Trophoblast cell (in vitro differentiated cells and primary cell): ENCODE measurements at regions not wholly inside any gene's neighbourhood (a gene's known extent, or its start where the extent isn't known, plus 50 kb on each side); places are given as distances from the start of the nearest gene placed in this dataset.

Experiments
- DNase-seq, 2 donors: peaks; one replicate each; pipeline ENCODE4 v3.0.0-alpha.2; 2016
- H2AFZ ChIP-seq: 2 replicates; pipeline ENCODE4 v1.6.1; 2013; ENCODE audit warnings: low read length, moderate library complexity, mild to moderate bottlenecking; ENCODE audit not compliant: insufficient read depth, poor library complexity
- H2AK5ac ChIP-seq: 2 replicates; pipeline ENCODE4 v1.6.1; 2013; ENCODE audit warnings: mild to moderate bottlenecking, low read length
- H2BK120ac ChIP-seq: 2 replicates; pipeline ENCODE4 v1.6.1; 2013; ENCODE audit warnings: low read length, mild to moderate bottlenecking, moderate library complexity; ENCODE audit not compliant: insufficient read depth, poor library complexity
- H2BK12ac ChIP-seq: 2 replicates; pipeline ENCODE4 v1.6.1; 2013; ENCODE audit warnings: mild to moderate bottlenecking, low read length, moderate library complexity
- H2BK5ac ChIP-seq: 2 replicates; pipeline ENCODE4 v1.6.1; 2013; ENCODE audit warnings: low read length, low read depth, moderate library complexity, mild to moderate bottlenecking; ENCODE audit not compliant: poor library complexity
- H3K14ac ChIP-seq: 2 replicates; pipeline ENCODE4 v1.6.1; 2013; ENCODE audit warnings: mild to moderate bottlenecking, low read length
- H3K18ac ChIP-seq: 2 replicates; pipeline ENCODE4 v1.6.1; 2013; ENCODE audit warnings: mild to moderate bottlenecking, low read length
- H3K23ac ChIP-seq: 2 replicates; pipeline ENCODE4 v1.6.1; 2013; ENCODE audit warnings: low read length
- H3K27ac ChIP-seq: 2 replicates; pipeline ENCODE4 v1.5.1; 2013; ENCODE audit warnings: low read depth, mild to moderate bottlenecking, inconsistent platforms, low read length, moderate library complexity
- H3K27me3 ChIP-seq: 2 replicates; pipeline ENCODE4 v1.6.1; 2013; ENCODE audit warnings: inconsistent platforms, mild to moderate bottlenecking, low read length, moderate library complexity; ENCODE audit not compliant: insufficient read depth
- H3K36me3 ChIP-seq, 2 experiments: 1 replicate in 1 of 2; 2 replicates in 1 of 2; pipeline ENCODE4 v1.6.1; 2013; ENCODE audit warnings: low read length in 2 of 2, mild to moderate bottlenecking in 2 of 2, moderate library complexity in 1 of 2; ENCODE audit not compliant: insufficient read depth in 2 of 2, control insufficient read depth in 1 of 2
- H3K4ac ChIP-seq: 2 replicates; pipeline ENCODE4 v1.6.1; 2013; ENCODE audit warnings: low read depth, mild to moderate bottlenecking, low read length, moderate library complexity
- H3K4me1 ChIP-seq, 2 experiments: 1 replicate in 1 of 2; 2 replicates in 1 of 2; pipeline ENCODE4 v1.6.1; 2013; ENCODE audit warnings: low read length in 2 of 2, mild to moderate bottlenecking in 2 of 2, moderate library complexity in 1 of 2; ENCODE audit not compliant: insufficient read depth in 2 of 2, control insufficient read depth in 1 of 2
- H3K4me2 ChIP-seq: 2 replicates; pipeline ENCODE4 v1.6.1; 2013; ENCODE audit warnings: inconsistent platforms, mild to moderate bottlenecking, low read length, moderate library complexity
- H3K4me3 ChIP-seq: 2 replicates; pipeline ENCODE4 v1.5.1; 2013; ENCODE audit warnings: mild to moderate bottlenecking, low read depth, low read length, inconsistent platforms
- H3K79me1 ChIP-seq: one replicate; pipeline ENCODE4 v1.6.1; 2013; ENCODE audit warnings: low read length
- H3K79me2 ChIP-seq: 2 replicates; pipeline ENCODE4 v1.6.1; 2013; ENCODE audit warnings: low read length, mild to moderate bottlenecking; ENCODE audit not compliant: control insufficient read depth, insufficient read depth, poor library complexity
- H3K9ac ChIP-seq: 2 replicates; pipeline ENCODE4 v1.6.1; 2013; ENCODE audit warnings: mild to moderate bottlenecking, low read length
- H3K9me3 ChIP-seq: 2 replicates; pipeline ENCODE4 v1.6.1; 2013; ENCODE audit warnings: low read depth, mild to moderate bottlenecking, control low read depth, inconsistent platforms, low read length; ENCODE audit not compliant: insufficient read depth
- H4K12ac ChIP-seq: 2 replicates; pipeline ENCODE4 v1.6.1; 2013; ENCODE audit warnings: low read depth, mild to moderate bottlenecking, low read length, moderate library complexity
- H4K8ac ChIP-seq: 2 replicates; pipeline ENCODE4 v1.6.1; 2013; ENCODE audit warnings: low read depth, mild to moderate bottlenecking, low read length, moderate library complexity
- H4K91ac ChIP-seq: one replicate; pipeline ENCODE4 v1.6.1; 2013; ENCODE audit warnings: low read depth, mild to moderate bottlenecking, low read length, moderate library complexity
- WGBS: extraction: QIAGEN DNeasy Blood & Tissue Kit; methylation state at CpG from one replicate; pipeline ENCODE4 v1.1.7; 2013; ENCODE audit warnings: missing lambda C conversion rate; ENCODE audit not compliant: insufficient read length, insufficient coverage; ENCODE audit errors: extremely low coverage; 5-methylcytosine and 5-hydroxymethylcytosine counted together

- H3K14ac ChIP-seq = no peak overlapping the region
- no peak for DNase-seq
- H3K27ac ChIP-seq = no peak overlapping the region
- no peaks in the 10 kb centered on the region for H3K9me3 ChIP-seq
- H3K18ac ChIP-seq = no peak overlapping the region
- no peaks in the 10 kb centered on the region for H3K4me1 ChIP-seq
- no peaks in the 10 kb centered on the region for H3K36me3 ChIP-seq
- H4K8ac ChIP-seq = no peak overlapping the region
- H2AK5ac ChIP-seq = no peak overlapping the region
- no peak overlapping the region for H4K91ac ChIP-seq
- H3K4ac ChIP-seq = no peak overlapping the region
- H3K4me2 ChIP-seq = no peak overlapping the region
- H3K23ac ChIP-seq = no peak overlapping the region
- no peak overlapping the region for H2BK120ac ChIP-seq
- no peaks in the 10 kb centered on the region for H3K79me1 ChIP-seq
- no peak overlapping the region for H2BK5ac ChIP-seq
- no peak overlapping the region for H4K12ac ChIP-seq
- H3K27me3 ChIP-seq = no peaks in the 10 kb centered on the region
- no peak overlapping the region for H2BK12ac ChIP-seq
- H3K79me2 ChIP-seq = no peaks in the 10 kb centered on the region
- no peak overlapping the region for H2AFZ ChIP-seq
- H3K9ac ChIP-seq = no peak overlapping the region
- H3K4me3 ChIP-seq = no peak overlapping the region
These were observed 2365.6 kb downstream of the ARAP2 start for GRCh38 chr4:33878710-33879109.

GRCh38 chr4:33881176-33881575 is 2363.1 kb downstream of the ARAP2 start:
- Histone ChIP-seq H3K18ac (no peak overlapping the region), H3K4me3 (no peak overlapping the region), H3K79me2 (no peaks in the 10 kb centered on the region), H4K91ac (no peak overlapping the region), H3K79me1 (no peaks in the 10 kb centered on the region), H3K14ac (no peak overlapping the region), H2BK120ac (no peak overlapping the region), H3K4ac (no peak overlapping the region), H3K4me2 (no peak overlapping the region), H4K12ac (no peak overlapping the region), H4K8ac (no peak overlapping the region), H2BK5ac (no peak overlapping the region), H3K4me1 (no peaks in the 10 kb centered on the region), H3K27me3 (no peaks in the 10 kb centered on the region), H3K23ac (no peak overlapping the region), H3K9me3 (no peaks in the 10 kb centered on the region), H3K9ac (no peak overlapping the region), H2BK12ac (no peak overlapping the region), H2AFZ (no peak overlapping the region), H3K36me3 (no peaks in the 10 kb centered on the region), H2AK5ac (no peak overlapping the region), H3K27ac (no peak overlapping the region)
- no peak for DNase-seq
- no CpG with 5 or more reads among the region's 1 CpG for WGBS

- Histone ChIP-seq H3K36me3 (no peaks in the 10 kb centered on the region), H4K12ac (no peak overlapping the region), H3K4me3 (no peak overlapping the region), H3K9me3 (no peaks in the 10 kb centered on the region), H2AK5ac (no peak overlapping the region), H3K9ac (no peak overlapping the region), H3K79me1 (no peaks in the 10 kb centered on the region), H2BK5ac (no peak overlapping the region), H4K91ac (no peak overlapping the region), H3K27ac (no peak overlapping the region), H3K4me2 (no peak overlapping the region), H2BK12ac (no peak overlapping the region), H3K23ac (no peak overlapping the region), H2BK120ac (no peak overlapping the region), H3K4ac (no peak overlapping the region), H3K4me1 (no peaks in the 10 kb centered on the region), H3K14ac (no peak overlapping the region), H2AFZ (no peak overlapping the region), H3K79me2 (no peaks in the 10 kb centered on the region), H4K8ac (no peak overlapping the region), H3K18ac (no peak overlapping the region), H3K27me3 (no peaks in the 10 kb centered on the region)
- no peak for DNase-seq
- no CpG with 5 or more reads among the region's 4 CpGs for WGBS
These were observed 2361.9 kb downstream of the ARAP2 start for GRCh38 chr4:33882246-33882990.

- no peak for DNase-seq
- no peak overlapping the region for H3K4ac ChIP-seq
- H3K18ac ChIP-seq = no peak overlapping the region
- H4K8ac ChIP-seq = no peak overlapping the region
- no peak overlapping the region for H3K14ac ChIP-seq
- no peaks in the 10 kb centered on the region for H3K36me3 ChIP-seq
- no peaks in the 10 kb centered on the region for H3K9me3 ChIP-seq
- no peaks in the 10 kb centered on the region for H3K4me1 ChIP-seq
- H2BK120ac ChIP-seq = no peak overlapping the region
- no peak overlapping the region for H4K91ac ChIP-seq
- H3K4me2 ChIP-seq = no peak overlapping the region
- no peak overlapping the region for H3K23ac ChIP-seq
- H4K12ac ChIP-seq = no peak overlapping the region
- no peak overlapping the region for H3K9ac ChIP-seq
- H3K27ac ChIP-seq = no peak overlapping the region
- H3K79me1 ChIP-seq = no peaks in the 10 kb centered on the region
- no peaks in the 10 kb centered on the region for H3K27me3 ChIP-seq
- H2BK5ac ChIP-seq = no peak overlapping the region
- no peak overlapping the region for H3K4me3 ChIP-seq
- no peak overlapping the region for H2BK12ac ChIP-seq
- no peaks in the 10 kb centered on the region for H3K79me2 ChIP-seq
- H2AFZ ChIP-seq = no peak overlapping the region
- H2AK5ac ChIP-seq = no peak overlapping the region
These were observed 2361.2 kb downstream of the ARAP2 start for GRCh38 chr4:33883111-33883510.
